ENCODE measurements at regions not wholly inside any gene's neighbourhood (a gene's known extent, or its start where the extent isn't known, plus 50 kb on each side); places are given as distances from the start of the nearest gene placed in this dataset.
A peak's percentile ranks its signal among the peaks of the same experiment; 100 is the strongest.

GRCh38 chr7:25536851-25537250, 308.6 kb upstream of the NPVF start:
- Mint-ChIP-seq H3K27me3 (peaks cover 5% of the 10 kb centered on the region), H3K4me1 (ENCODE audit: unreplicated experiment) (peaks cover 6% of the 10 kb centered on the region), H3K36me3 (no peaks in the 10 kb centered on the region), H3K9me3 (no peaks in the 10 kb centered on the region), H3K4me3 (no peak overlapping the region), H3K27ac (no peak overlapping the region)
- no peak for DNase-seq (ENCODE audit: extremely low spot score, unreplicated experiment)
- no peak for TF ChIP-seq CTCF (conservative IDR thresholded peaks at IDR 0.05)

DNA sequence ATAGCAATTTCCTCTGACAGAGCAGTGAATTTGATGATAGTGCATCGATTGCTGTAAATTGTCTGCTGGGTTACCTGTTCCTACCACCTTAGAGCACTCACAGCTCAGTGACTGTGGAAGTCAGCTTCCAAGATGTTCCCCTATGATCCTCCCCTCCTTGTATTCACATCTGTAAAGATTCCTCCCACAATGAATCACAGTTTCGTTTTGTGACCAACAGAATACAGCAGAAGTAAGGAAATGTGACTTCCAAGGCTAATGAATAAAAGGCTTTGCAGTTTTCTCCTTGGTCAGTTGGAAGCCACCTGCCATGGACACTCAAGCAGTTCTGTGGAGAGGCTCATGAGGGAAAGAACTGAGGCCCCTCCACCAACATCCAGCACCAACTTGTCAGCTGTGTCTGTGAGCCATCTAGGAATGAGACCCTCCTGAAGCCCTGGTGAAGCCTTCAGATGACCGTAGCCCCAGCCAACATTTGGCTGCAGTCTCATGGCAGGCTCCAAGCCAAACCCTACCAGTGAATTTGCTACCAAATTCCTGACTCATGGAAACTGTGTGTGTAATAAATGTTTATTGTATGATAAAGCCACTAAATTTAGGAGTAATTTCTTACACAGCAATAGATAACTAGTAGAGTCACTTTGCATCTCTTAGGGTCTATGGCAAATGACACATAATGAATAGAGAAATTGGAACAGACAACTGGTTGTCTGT, 309.5 kb upstream of the NPVF start:
- no peak overlapping the region for H3K27ac Mint-ChIP-seq
- no peak overlapping the region for H3K4me3 Mint-ChIP-seq
- H3K9me3 Mint-ChIP-seq: peaks cover 5% of the 10 kb centered on the region
- no peaks in the 10 kb centered on the region for H3K36me3 Mint-ChIP-seq
- no peak for TF ChIP-seq CTCF (conservative IDR thresholded peaks at IDR 0.05)
- peaks cover 12% of the 10 kb centered on the region for H3K4me1 Mint-ChIP-seq (ENCODE audit: unreplicated experiment)
- no peak for DNase-seq (ENCODE audit: extremely low spot score, unreplicated experiment)
- peaks cover 12% of the 10 kb centered on the region for H3K27me3 Mint-ChIP-seq

- Mint-ChIP-seq H3K4me1 (ENCODE audit: unreplicated experiment) (peaks cover 33% of the 10 kb centered on the region), H3K27me3 (peaks cover 16% of the 10 kb centered on the region), H3K9me3 (peaks cover 5% of the 10 kb centered on the region), H3K4me3 (no peak overlapping the region), H3K27ac (no peak overlapping the region), H3K36me3 (no peaks in the 10 kb centered on the region)
- TF ChIP-seq CTCF (conservative IDR thresholded peaks at IDR 0.05): no peak
- DNase-seq (ENCODE audit: extremely low spot score, unreplicated experiment): no peak
These were observed 313.0 kb upstream of the NPVF start for GRCh38 chr7:25541094-25541821.

DNA sequence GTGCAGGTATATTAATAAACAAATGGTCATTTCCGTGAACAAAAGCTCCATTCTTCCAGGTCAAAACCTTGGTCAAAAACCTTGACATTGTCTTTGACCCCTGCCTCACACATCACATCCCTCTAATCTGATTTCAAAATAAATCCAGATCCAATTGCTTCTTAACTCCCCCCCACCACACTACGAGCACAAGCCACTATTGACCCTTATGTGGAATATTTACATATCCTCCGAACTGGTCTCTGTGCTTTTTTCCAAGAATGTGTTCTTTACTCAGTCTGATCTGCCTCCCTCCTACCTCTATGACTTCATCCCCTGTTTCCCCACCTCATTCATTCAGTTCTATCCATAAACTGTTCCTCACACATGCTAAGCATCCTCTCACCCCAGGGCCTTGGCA, 313.6 kb upstream of the NPVF start:
- H3K4me3 Mint-ChIP-seq: peak overlapping the region; percentile 1
- peaks cover 5% of the 10 kb centered on the region for H3K9me3 Mint-ChIP-seq
- H3K27me3 Mint-ChIP-seq: peaks cover 14% of the 10 kb centered on the region
- no peaks in the 10 kb centered on the region for H3K36me3 Mint-ChIP-seq
- no peak overlapping the region for H3K27ac Mint-ChIP-seq
- H3K4me1 Mint-ChIP-seq (ENCODE audit: unreplicated experiment): peaks cover 33% of the 10 kb centered on the region
- DNase-seq (ENCODE audit: extremely low spot score, unreplicated experiment): no peak
- no peak for TF ChIP-seq CTCF (conservative IDR thresholded peaks at IDR 0.05)

DNA sequence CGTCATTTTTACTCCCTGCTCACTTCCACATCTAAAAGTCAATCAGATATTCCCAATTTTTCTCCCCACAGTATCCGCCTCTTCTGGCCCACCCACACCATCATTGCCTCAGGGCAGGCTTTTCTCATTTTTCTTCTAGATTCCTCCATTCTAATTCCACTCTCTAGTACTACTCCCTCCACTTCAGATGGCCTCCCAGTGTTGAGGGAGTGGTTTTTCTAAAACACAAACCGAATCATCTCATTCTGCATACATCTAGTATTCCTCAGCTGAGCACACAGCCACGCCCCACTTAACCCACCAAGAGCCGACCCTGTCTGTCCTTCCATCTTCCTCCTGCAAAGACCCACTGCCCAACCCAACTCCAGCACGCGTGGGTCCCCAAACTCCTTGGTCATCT, 314.9 kb upstream of the NPVF start:
- Mint-ChIP-seq H3K4me3 (no peak overlapping the region), H3K27ac (no peak overlapping the region), H3K27me3 (peaks cover 13% of the 10 kb centered on the region), H3K36me3 (no peaks in the 10 kb centered on the region), H3K4me1 (ENCODE audit: unreplicated experiment) (peaks cover 33% of the 10 kb centered on the region), H3K9me3 (peaks cover 5% of the 10 kb centered on the region)
- no peak for DNase-seq (ENCODE audit: extremely low spot score, unreplicated experiment)
- no peak for TF ChIP-seq CTCF (conservative IDR thresholded peaks at IDR 0.05)
